Cerebellar cortex (tissue), 1 donor: ENCODE measurements at regions not wholly inside any gene's neighbourhood (a gene's known extent, or its start where the extent isn't known, plus 50 kb on each side); places are given as distances from the start of the nearest gene placed in this dataset.
A peak's percentile ranks its signal among the peaks of the same experiment; 100 is the strongest.

Source experiments
- DNase-seq: peaks from one replicate; pipeline ENCODE4 v3.0.0-alpha.2; 2015; ENCODE audit warnings: low spot score

- peak; percentile 98 for DNase-seq
Observed at GRCh38 chr4:113849771-113850170, 88.2 kb upstream of the CAMK2D start.

- no peak for DNase-seq
Observed at GRCh38 chr4:113847710-113848109, 86.2 kb upstream of the CAMK2D start.

- no peak for DNase-seq
Observed at GRCh38 chr4:113846433-113846832, 84.9 kb upstream of the CAMK2D start.

GRCh38 chr4:113845138-113845537 lies 83.6 kb upstream of the CAMK2D start:
- no peak for DNase-seq

GRCh38 chr4:113844369-113844768 lies 82.8 kb upstream of the CAMK2D start:
- no peak for DNase-seq

GRCh38 chr4:113840861-113841260 lies 79.3 kb upstream of the CAMK2D start:
- DNase-seq, result no peak

GRCh38 chr4:113838460-113838859 lies 76.9 kb upstream of the CAMK2D start:
- DNase-seq, result no peak

- no peak for DNase-seq
Observed at GRCh38 chr4:113837397-113837796, 75.9 kb upstream of the CAMK2D start.

- DNase-seq, result no peak
Observed at GRCh38 chr4:113835005-113835404, 73.5 kb upstream of the CAMK2D start.

GRCh38 chr4:113834298-113834697 lies 72.8 kb upstream of the CAMK2D start:
- DNase-seq, result no peak

GRCh38 chr4:113832803-113833202 lies 71.3 kb upstream of the CAMK2D start:
- DNase-seq, result no peak

GRCh38 chr4:113831457-113831856 lies 69.9 kb upstream of the CAMK2D start:
- DNase-seq, result no peak

- DNase-seq, result no peak
Observed at GRCh38 chr4:113828702-113829101, 67.2 kb upstream of the CAMK2D start.

- no peak for DNase-seq
Observed at GRCh38 chr4:113827285-113827684, 65.7 kb upstream of the CAMK2D start.

- DNase-seq, result peak; percentile 91
Observed at GRCh38 chr4:113826421-113826820, 64.9 kb upstream of the CAMK2D start.

GRCh38 chr4:113825272-113825671 lies 63.7 kb upstream of the CAMK2D start:
- no peak for DNase-seq

- no peak for DNase-seq
Observed at GRCh38 chr4:113824396-113824795, 62.9 kb upstream of the CAMK2D start.

- DNase-seq, result no peak
Observed at GRCh38 chr4:113823291-113823659, 61.7 kb upstream of the CAMK2D start.

GRCh38 chr4:113822555-113823290 lies 61.2 kb upstream of the CAMK2D start:
- no peak for DNase-seq

GRCh38 chr4:113821856-113822255 lies 60.3 kb upstream of the CAMK2D start:
- DNase-seq, result no peak

GRCh38 chr4:113820108-113820507 lies 58.6 kb upstream of the CAMK2D start:
- no peak for DNase-seq

- no peak for DNase-seq
Observed at GRCh38 chr4:113815826-113816225, 54.3 kb upstream of the CAMK2D start.

- DNase-seq, result no peak
Observed at GRCh38 chr4:113811359-113811758, 49.8 kb upstream of the CAMK2D start.
